Neural progenitor cell (in vitro differentiated cells): ENCODE measurements at regions not wholly inside any gene's neighbourhood (a gene's known extent, or its start where the extent isn't known, plus 50 kb on each side); places are given as distances from the start of the nearest gene placed in this dataset.

ENCODE experiments used
- CTCF ChIP-seq: fragments of 200-600 bp; sonication (generic); IDR thresholded peaks from 2 replicates; pipeline ENCODE4 v1.5.1; 2017; ENCODE audit warnings: antibody characterized with exemption, mild to moderate bottlenecking
- EZH2 ChIP-seq: fragments of 200-600 bp; sonication (generic); IDR thresholded peaks from 2 replicates; pipeline ENCODE4 v1.6.1; 2017; ENCODE audit warnings: antibody characterized with exemption, mild to moderate bottlenecking, moderate library complexity

GRCh38 chr2:82792316-82792715 lies 1666.8 kb downstream of the SUCLG1 start:
- TF ChIP-seq CTCF (no peak), EZH2 (no peak)
